HUDEP-2 (cell line): ENCODE measurements at regions not wholly inside any gene's neighbourhood (a gene's known extent, or its start where the extent isn't known, plus 50 kb on each side); places are given as distances from the start of the nearest gene placed in this dataset.
"Not testable (repeated sequence)": the region's sequence is repeated elsewhere in the genome, so short reads cannot be mapped to it uniquely, and the experiment has no call there.

Source experiments
- DNase-seq, 76 experiments: peaks; one replicate each; lab custom pipeline; 2025; ENCODE audit not compliant: unreplicated experiment in 76 of 76; lab: John Stamatoyannopoulos, UW

GRCh38 chrX:118254611-118255010, 91.3 kb upstream of the WDR44 start:
- DNase-seq, result peak in 34 of 76 experiments; percentile 0 to 33 (median 2)

GRCh38 chrX:118255921-118256320, 90.0 kb upstream of the WDR44 start:
- DNase-seq, result no peak

DNA sequence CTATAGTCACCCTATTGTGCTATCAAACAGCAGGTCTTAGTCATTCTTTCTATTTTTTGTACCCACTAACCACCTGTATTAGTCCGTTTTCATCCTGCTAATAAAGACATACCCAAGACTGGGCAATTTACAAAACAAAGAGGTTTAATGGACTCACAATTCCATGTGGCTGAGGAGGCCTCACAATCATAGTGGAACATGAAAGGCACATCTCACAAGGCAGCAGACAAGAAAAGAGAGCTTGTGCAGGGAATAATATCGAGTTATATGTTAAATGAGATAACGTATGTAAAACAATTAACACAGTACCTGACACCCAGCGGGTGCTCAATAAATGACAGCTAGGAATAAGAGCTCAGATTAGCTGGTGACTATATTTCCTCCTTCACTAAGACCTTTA, 88.1 kb upstream of the WDR44 start:
- no peak for DNase-seq

GRCh38 chrX:118259213-118259612, 86.7 kb upstream of the WDR44 start:
- DNase-seq, result no peak

DNA sequence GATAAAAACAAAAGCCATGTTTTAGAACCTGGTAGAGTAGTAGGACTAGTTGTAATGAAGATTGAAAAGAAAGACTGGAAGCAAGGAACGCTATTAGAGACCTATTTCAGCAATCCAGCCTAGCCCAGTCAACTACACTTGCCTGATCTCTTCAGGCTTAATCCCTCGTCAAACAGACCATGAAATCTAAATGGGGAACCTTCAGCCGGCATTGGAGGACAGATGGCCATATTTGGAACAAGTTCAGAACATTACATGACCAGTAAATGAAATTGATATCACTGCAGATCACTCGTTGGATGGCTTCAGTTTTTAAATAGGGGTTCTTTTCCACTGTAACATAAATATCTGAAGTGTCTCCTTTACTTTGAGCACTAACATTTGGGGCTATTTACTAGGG, 84.8 kb upstream of the WDR44 start:
- no peak for DNase-seq

GRCh38 chrX:118271775-118272174, 74.1 kb upstream of the WDR44 start:
- peak in 23 of 76 experiments; percentile 0 to 56 (median 10) for DNase-seq

DNA sequence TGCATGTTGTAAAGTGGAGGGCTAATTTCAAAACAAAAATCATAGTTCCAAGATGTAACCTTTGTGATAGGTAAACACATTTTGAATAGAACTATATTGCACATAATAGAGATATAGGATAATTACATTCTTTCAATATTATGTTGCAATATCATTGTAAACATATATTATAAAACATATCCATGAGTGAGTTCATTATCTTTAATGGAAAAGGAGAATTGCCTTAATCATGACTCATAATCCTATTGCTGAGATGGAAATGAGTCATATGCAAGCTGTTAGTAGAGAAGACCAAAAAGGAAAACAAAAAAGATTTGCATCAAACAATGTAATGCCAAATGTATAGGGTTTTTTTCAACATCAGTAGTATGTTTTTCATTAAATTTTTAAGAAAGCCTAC, 73.7 kb upstream of the WDR44 start:
- DNase-seq, result no peak

DNA sequence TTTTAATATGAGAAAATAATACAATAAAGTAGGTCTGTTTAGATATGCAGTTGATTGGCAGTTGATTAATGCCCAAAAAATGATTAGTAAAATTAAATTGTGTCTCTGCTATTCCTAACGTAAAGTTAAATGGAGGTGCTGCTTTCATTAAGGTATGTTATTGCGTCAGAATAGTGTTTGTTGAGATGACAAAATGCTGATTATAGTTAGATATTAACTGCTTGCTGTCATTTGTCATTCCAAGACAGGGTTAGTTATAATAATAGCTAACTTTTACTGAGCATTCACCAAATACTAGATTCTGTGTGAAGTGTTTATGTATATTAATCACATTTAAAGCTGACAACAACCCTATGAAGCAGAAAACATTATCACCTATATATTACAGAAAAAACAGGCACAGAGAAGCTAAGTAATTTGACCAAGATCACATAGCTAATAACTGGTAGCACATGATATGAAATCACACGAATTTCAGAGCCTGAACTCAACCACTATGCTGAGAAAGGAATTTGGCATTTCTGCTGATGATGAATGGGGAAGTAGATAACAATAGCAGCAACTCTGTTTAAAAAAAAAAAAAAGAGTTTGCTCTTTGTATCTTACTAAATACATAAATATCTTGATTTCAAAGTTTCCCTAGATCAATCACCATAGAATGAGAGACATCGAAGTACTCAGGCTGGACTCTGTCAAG, 59.7 kb upstream of the WDR44 start:
- peak in 1 of 76 experiments; percentile 0 for DNase-seq

GRCh38 chrX:118295818-118296217, 50.1 kb upstream of the WDR44 start:
- not testable (repeated sequence) for DNase-seq
